Ovary (tissue), 7 donors: ENCODE measurements at regions not wholly inside any gene's neighbourhood (a gene's known extent, or its start where the extent isn't known, plus 50 kb on each side); places are given as distances from the start of the nearest gene placed in this dataset.
"Not testable (repeated sequence)": the region's sequence is repeated elsewhere in the genome, so short reads cannot be mapped to it uniquely, and the experiment has no call there.

Experiments
- DNase-seq, 5 donors: peaks; one replicate each; pipeline ENCODE4 v3.0.0-alpha.2; 2019 to 2020
- H3K27ac ChIP-seq, 2 donors: fragments of 200-600 bp; one replicate each; pipeline versions ENCODE4 v1.5.1 to v1.8.0; 2019 to 2022
- H3K27me3 ChIP-seq: fragments of 200-600 bp; one replicate; pipeline ENCODE4 v1.8.0; 2022
- H3K36me3 ChIP-seq: fragments of 200-600 bp; sonication (generic); one replicate; pipeline ENCODE4 v1.5.1; 2019
- H3K4me1 ChIP-seq: one replicate; pipeline ENCODE4 v1.8.1; 2013; ENCODE audit warnings: mild to moderate bottlenecking, moderate library complexity; ENCODE audit not compliant: insufficient read depth
- H3K4me3 ChIP-seq: fragments of 200-600 bp; sonication (generic); one replicate; pipeline ENCODE4 v1.5.1; 2017
- H3K9me3 ChIP-seq, 2 donors: fragments of 200-600 bp in 1 of 2; sonication (generic) in 1 of 2; one replicate each; pipeline versions ENCODE4 v1.5.1 to v1.8.1; 2013 to 2019; ENCODE audit warnings: mild to moderate bottlenecking in 1 of 2, moderate library complexity in 1 of 2
- EP300 ChIP-seq: sonication (generic); formaldehyde crosslinking; IDR thresholded peaks from one replicate; pipeline ENCODE4 v1.6.1; 2017; ENCODE audit warnings: antibody characterized with exemption
- POLR2A ChIP-seq: fragments of 450-650 bp; IDR thresholded peaks from one replicate; pipeline ENCODE4 v1.6.1; 2017; ENCODE audit warnings: antibody characterized with exemption, mild to moderate bottlenecking, moderate library complexity
- WGBS, 3 donors: extraction: QIAGEN DNeasy Blood & Tissue Kit in 1 of 3; methylation state at CpG; one replicate each; pipeline versions ENCODE4 v1.1.5 to v1.1.7; 2013 to 2017; 5-methylcytosine and 5-hydroxymethylcytosine counted together
- intact Hi-C, 4 donors: fragments of 100-400 bp; cut with DNase I; formaldehyde crosslinking; loops; one replicate each; pipeline versions ENCODE4 v1.11.0 to v1.15.1; 2022 to 2023
- TF ChIP-seq, protein P1 (sequence below), 3 donors: fragments of 450-650 bp in 2 of 3; fragments of 200-600 bp in 1 of 3; IDR thresholded peaks; one replicate each; pipeline versions ENCODE4 v1.5.1 to v1.8.0; 2016 to 2022; ENCODE audit warnings: antibody characterized with exemption in 3 of 3, mild to moderate bottlenecking in 1 of 3
- donor health status: DM: no; HTN: no; CAD: no; lungs with moderate emphysema.
- donor health status: DM: no; HTN: no; CAD: no.
- donor health status: Bipolar disorder and iron deficiency.
- donor health status: DM: no; HTN: no; CAD: no.
- donor health status: DM: yes; HTN: yes; CAD: no.

- Histone ChIP-seq H3K4me1 (no peaks in the 10 kb centered on the region), H3K9me3 (no peaks in the 10 kb centered on the region), H3K4me3 (no peak overlapping the region), H3K27ac (no peak overlapping the region), H3K36me3 (no peaks in the 10 kb centered on the region), H3K27me3 (no peaks in the 10 kb centered on the region)
- intact Hi-C loops = no loop called here
- no peak for DNase-seq
- 74 to 77% (median 77%) methylated on average over 6 of the region's 6 CpGs for WGBS, 3 donors
- TF ChIP-seq POLR2A (no peak), EP300 (no peak)
- TF ChIP-seq, protein P1, sequence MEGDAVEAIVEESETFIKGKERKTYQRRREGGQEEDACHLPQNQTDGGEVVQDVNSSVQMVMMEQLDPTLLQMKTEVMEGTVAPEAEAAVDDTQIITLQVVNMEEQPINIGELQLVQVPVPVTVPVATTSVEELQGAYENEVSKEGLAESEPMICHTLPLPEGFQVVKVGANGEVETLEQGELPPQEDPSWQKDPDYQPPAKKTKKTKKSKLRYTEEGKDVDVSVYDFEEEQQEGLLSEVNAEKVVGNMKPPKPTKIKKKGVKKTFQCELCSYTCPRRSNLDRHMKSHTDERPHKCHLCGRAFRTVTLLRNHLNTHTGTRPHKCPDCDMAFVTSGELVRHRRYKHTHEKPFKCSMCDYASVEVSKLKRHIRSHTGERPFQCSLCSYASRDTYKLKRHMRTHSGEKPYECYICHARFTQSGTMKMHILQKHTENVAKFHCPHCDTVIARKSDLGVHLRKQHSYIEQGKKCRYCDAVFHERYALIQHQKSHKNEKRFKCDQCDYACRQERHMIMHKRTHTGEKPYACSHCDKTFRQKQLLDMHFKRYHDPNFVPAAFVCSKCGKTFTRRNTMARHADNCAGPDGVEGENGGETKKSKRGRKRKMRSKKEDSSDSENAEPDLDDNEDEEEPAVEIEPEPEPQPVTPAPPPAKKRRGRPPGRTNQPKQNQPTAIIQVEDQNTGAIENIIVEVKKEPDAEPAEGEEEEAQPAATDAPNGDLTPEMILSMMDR (IDR thresholded peaks at IDR 0.05) = no peak
Observed at GRCh38 chr6:8940356-8940755, 505.0 kb upstream of the SLC35B3 start.

GRCh38 chr6:8939615-8940014 lies 504.3 kb upstream of the SLC35B3 start:
- Histone ChIP-seq H3K4me3 (no peak overlapping the region), H3K9me3 (no peaks in the 10 kb centered on the region), H3K27ac (no peak overlapping the region), H3K4me1 (no peaks in the 10 kb centered on the region), H3K27me3 (no peaks in the 10 kb centered on the region), H3K36me3 (no peaks in the 10 kb centered on the region)
- intact Hi-C loops = no loop called here
- TF ChIP-seq POLR2A = no peak
- TF ChIP-seq, protein P1 (IDR thresholded peaks at IDR 0.05) = no peak
- no peak for TF ChIP-seq EP300
- DNase-seq = no peak
- WGBS, 3 donors = 12 to 22% (median 14%) methylated on average over 4 of the region's 4 CpGs

DNA sequence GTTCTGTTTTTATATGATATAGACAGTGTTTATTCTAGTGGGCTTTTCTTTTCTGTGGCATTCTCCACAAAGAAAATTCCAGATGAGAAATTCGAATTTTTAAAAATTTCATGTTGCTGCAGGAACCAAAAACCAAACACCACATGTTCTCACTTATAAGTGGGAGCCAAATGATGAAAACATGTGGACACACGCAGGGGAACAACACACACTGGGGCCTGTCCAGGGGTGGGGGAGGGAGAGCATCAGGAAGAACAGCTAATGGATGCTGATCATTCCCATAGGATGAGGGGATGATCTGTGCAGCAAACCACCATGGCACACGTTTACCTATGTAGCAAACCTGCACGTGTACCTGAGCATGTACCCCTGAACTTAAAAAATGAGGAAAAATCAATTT lies 499.0 kb upstream of the SLC35B3 start:
- Histone ChIP-seq H3K4me1 (no peaks in the 10 kb centered on the region), H3K4me3 (no peak overlapping the region), H3K27ac (no peak overlapping the region), H3K9me3 (no peaks in the 10 kb centered on the region), H3K36me3 (no peaks in the 10 kb centered on the region), H3K27me3 (no peaks in the 10 kb centered on the region)
- intact Hi-C loops = no loop called here
- DNase-seq = no peak
- TF ChIP-seq, protein P1 (IDR thresholded peaks at IDR 0.05) = no peak
- no peak for TF ChIP-seq POLR2A
- no peak for TF ChIP-seq EP300
- WGBS, 3 donors = 36 to 52% (median 40%) methylated on average over 4 of the region's 4 CpGs

DNA sequence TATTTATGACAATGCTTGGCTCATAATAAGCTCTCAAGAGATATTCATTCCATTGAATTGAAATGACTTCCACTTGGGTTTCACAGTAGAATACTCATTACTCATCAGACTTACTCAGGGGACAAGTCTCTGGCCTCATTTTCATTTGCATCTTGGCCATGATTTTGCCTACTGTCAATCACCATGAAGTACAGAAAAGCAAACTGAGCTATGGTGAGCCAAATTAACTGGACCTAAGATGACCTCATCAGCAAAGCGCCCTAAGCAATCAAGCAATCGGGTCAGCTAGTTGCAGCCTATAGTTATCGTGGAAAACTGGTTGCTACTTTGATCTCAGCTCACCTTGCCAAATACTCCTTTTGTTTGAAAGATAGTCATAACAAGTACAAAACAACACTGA lies 494.7 kb upstream of the SLC35B3 start:
- H3K9me3 ChIP-seq = no peaks in the 10 kb centered on the region
- H3K27ac ChIP-seq = no peak overlapping the region
- no peaks in the 10 kb centered on the region for H3K27me3 ChIP-seq
- WGBS, 3 donors = 88 to 93% (median 92%) methylated on average over 3 of the region's 3 CpGs
- no peak for DNase-seq
- no peaks in the 10 kb centered on the region for H3K36me3 ChIP-seq
- no peak overlapping the region for H3K4me3 ChIP-seq
- intact Hi-C loops = no loop called here
- TF ChIP-seq, protein P1 (IDR thresholded peaks at IDR 0.05) = no peak
- no peak for TF ChIP-seq POLR2A
- no peak for TF ChIP-seq EP300
- no peaks in the 10 kb centered on the region for H3K4me1 ChIP-seq

DNA sequence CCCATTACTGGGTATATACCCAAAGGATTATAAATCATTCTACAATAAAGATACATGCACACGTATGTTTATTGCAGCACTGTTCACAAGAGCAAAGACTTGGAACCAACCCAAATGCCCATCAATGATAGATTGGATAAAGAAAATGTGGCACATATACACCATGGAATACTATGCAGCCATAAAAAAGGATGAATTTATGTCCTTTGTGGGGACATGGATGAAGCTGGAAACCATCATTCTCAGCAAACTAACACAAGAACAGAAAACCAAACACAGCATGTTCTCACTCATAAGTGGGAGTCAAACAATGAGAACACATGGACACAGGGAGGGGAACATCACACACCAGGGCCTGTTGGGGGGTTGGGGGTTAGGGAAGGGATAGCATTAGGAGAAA lies 484.9 kb upstream of the SLC35B3 start:
- H3K4me3 ChIP-seq, intact Hi-C loops, H3K36me3 ChIP-seq, H3K27ac ChIP-seq, H3K27me3 ChIP-seq, DNase-seq, H3K4me1 ChIP-seq, H3K9me3 ChIP-seq: not testable (repeated sequence)
- WGBS, 3 donors = 80 to 92% (median 86%) methylated on average over 1 of the region's 1 CpG
